HL-60 (cell line): ENCODE measurements at regions not wholly inside any gene's neighbourhood (a gene's known extent, or its start where the extent isn't known, plus 50 kb on each side); places are given as distances from the start of the nearest gene placed in this dataset.

Experiments used
- DNase-seq, 2 experiments: peaks; one replicate each; pipeline ENCODE4 v3.0.0-alpha.2; 2010 to 2020; ENCODE audit warnings: low read depth in 1 of 2, low spot score in 1 of 2
- H3K27ac ChIP-seq: fragments of 250-450 bp; sonication (Bioruptor Pico); replicated peaks from 2 replicates; pipeline ENCODE4 v1.5.1; 2020; ENCODE audit warnings: mild to moderate bottlenecking, moderate library complexity
- H3K27me3 ChIP-seq: fragments of 250-450 bp; sonication (Bioruptor Pico); 2 replicates; pipeline ENCODE4 v1.5.1; 2021; ENCODE audit warnings: mild to moderate bottlenecking, moderate library complexity; ENCODE audit not compliant: insufficient read depth, poor library complexity, severe bottlenecking
- H3K4me3 ChIP-seq: replicated peaks from 2 replicates; pipeline ENCODE4 v1.5.1; 2011; ENCODE audit warnings: mild to moderate bottlenecking, control low read depth, low read length; ENCODE audit not compliant: insufficient read depth
- GABPA ChIP-seq: IDR thresholded peaks from 2 replicates; pipeline ENCODE4 v1.6.1; 2012; ENCODE audit warnings: low read depth
- POLR2AphosphoS5 ChIP-seq: IDR thresholded peaks from 2 replicates; pipeline ENCODE4 v1.6.1; 2012; ENCODE audit warnings: low read depth
- SPI1 ChIP-seq: IDR thresholded peaks from 2 replicates; pipeline ENCODE4 v1.6.1; 2012; ENCODE audit warnings: low read depth, mild to moderate bottlenecking, borderline replicate concordance
- TF ChIP-seq, protein P1 (sequence below): IDR thresholded peaks from one replicate; pipeline ENCODE4 v1.5.1; 2011; ENCODE audit warnings: low read length, control low read depth, inconsistent platforms; ENCODE audit not compliant: insufficient read depth
- TF ChIP-seq, protein P2 (sequence below): IDR thresholded peaks from 2 replicates; pipeline ENCODE4 v1.6.1; 2012; ENCODE audit warnings: low read depth; ENCODE audit not compliant: insufficient replicate concordance

DNA sequence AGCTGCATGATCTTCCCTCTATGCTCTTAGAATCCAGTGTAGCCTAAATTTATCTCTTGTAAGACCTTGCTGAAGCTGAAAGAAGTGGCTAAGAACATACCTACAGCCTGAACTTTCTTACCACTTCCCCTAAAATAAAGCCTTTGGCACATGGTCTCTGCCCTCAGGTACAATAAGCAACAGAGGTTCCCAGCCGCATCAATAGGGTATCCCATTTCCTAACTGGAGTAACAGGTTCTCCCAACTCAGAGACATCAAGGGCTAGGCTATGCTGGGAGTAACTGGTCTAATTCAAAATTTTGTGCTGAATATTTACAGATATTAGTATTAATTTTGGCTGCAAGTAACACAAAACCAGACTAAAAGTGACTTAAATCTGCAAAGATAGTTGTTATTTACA lies 335.8 kb upstream of the TRPC7 start:
- TF ChIP-seq POLR2AphosphoS5: no peak
- TF ChIP-seq, protein P1, sequence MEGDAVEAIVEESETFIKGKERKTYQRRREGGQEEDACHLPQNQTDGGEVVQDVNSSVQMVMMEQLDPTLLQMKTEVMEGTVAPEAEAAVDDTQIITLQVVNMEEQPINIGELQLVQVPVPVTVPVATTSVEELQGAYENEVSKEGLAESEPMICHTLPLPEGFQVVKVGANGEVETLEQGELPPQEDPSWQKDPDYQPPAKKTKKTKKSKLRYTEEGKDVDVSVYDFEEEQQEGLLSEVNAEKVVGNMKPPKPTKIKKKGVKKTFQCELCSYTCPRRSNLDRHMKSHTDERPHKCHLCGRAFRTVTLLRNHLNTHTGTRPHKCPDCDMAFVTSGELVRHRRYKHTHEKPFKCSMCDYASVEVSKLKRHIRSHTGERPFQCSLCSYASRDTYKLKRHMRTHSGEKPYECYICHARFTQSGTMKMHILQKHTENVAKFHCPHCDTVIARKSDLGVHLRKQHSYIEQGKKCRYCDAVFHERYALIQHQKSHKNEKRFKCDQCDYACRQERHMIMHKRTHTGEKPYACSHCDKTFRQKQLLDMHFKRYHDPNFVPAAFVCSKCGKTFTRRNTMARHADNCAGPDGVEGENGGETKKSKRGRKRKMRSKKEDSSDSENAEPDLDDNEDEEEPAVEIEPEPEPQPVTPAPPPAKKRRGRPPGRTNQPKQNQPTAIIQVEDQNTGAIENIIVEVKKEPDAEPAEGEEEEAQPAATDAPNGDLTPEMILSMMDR: no peak
- no peak for TF ChIP-seq SPI1
- TF ChIP-seq, protein P2, sequence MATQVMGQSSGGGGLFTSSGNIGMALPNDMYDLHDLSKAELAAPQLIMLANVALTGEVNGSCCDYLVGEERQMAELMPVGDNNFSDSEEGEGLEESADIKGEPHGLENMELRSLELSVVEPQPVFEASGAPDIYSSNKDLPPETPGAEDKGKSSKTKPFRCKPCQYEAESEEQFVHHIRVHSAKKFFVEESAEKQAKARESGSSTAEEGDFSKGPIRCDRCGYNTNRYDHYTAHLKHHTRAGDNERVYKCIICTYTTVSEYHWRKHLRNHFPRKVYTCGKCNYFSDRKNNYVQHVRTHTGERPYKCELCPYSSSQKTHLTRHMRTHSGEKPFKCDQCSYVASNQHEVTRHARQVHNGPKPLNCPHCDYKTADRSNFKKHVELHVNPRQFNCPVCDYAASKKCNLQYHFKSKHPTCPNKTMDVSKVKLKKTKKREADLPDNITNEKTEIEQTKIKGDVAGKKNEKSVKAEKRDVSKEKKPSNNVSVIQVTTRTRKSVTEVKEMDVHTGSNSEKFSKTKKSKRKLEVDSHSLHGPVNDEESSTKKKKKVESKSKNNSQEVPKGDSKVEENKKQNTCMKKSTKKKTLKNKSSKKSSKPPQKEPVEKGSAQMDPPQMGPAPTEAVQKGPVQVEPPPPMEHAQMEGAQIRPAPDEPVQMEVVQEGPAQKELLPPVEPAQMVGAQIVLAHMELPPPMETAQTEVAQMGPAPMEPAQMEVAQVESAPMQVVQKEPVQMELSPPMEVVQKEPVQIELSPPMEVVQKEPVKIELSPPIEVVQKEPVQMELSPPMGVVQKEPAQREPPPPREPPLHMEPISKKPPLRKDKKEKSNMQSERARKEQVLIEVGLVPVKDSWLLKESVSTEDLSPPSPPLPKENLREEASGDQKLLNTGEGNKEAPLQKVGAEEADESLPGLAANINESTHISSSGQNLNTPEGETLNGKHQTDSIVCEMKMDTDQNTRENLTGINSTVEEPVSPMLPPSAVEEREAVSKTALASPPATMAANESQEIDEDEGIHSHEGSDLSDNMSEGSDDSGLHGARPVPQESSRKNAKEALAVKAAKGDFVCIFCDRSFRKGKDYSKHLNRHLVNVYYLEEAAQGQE: no peak
- no peak for TF ChIP-seq GABPA
- no peaks in the 10 kb centered on the region for H3K27me3 ChIP-seq
- no peak for DNase-seq
- no peak overlapping the region for H3K27ac ChIP-seq
- no peak overlapping the region for H3K4me3 ChIP-seq

DNA sequence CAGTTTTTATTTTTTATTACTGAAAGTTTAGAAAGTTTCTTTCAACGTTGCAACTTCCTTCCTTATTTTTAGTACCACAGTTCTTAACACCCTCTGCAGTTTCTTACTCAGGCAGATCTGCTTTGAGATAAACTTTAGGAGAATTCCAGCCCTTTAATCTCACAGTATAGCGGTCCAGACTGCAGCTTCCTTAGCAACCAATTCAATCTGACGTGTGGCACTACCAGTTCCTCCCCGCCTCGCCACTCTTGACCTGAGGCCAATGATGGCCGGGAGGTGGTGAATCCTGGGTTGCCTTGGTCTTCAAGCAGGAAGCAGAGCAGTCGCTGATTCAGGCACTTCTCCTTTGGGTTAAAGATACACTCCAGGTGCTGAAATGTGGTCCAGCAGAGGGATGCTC lies 334.3 kb upstream of the TRPC7 start:
- H3K4me3 ChIP-seq: no peak overlapping the region
- no peaks in the 10 kb centered on the region for H3K27me3 ChIP-seq
- no peak for DNase-seq
- TF ChIP-seq POLR2AphosphoS5: no peak
- no peak for TF ChIP-seq GABPA
- TF ChIP-seq, protein P2: no peak
- TF ChIP-seq, protein P1: no peak
- no peak for TF ChIP-seq SPI1
- H3K27ac ChIP-seq: no peak overlapping the region

GRCh38 chr5:136698970-136699369 lies 333.6 kb upstream of the TRPC7 start:
- no peak for DNase-seq
- no peak overlapping the region for H3K4me3 ChIP-seq
- H3K27me3 ChIP-seq: no peaks in the 10 kb centered on the region
- H3K27ac ChIP-seq: no peak overlapping the region
- TF ChIP-seq SPI1 (no peak), GABPA (no peak), POLR2AphosphoS5 (no peak)
- TF ChIP-seq, protein P1: no peak
- TF ChIP-seq, protein P2: no peak
